HG03571 (cell line): ENCODE measurements at regions not wholly inside any gene's neighbourhood (a gene's known extent, or its start where the extent isn't known, plus 50 kb on each side); places are given as distances from the start of the nearest gene placed in this dataset.

ENCODE experiments used
- ATAC-seq: cut with Tn5 transposase; IDR thresholded peaks from one replicate; pipeline ENCODE4 v1.9.1; 2021; ENCODE audit not compliant: unreplicated experiment

- no peak for ATAC-seq
Measured at GRCh38 chr11:116233561-116233960, 539.2 kb downstream of the BUD13 start.

DNA sequence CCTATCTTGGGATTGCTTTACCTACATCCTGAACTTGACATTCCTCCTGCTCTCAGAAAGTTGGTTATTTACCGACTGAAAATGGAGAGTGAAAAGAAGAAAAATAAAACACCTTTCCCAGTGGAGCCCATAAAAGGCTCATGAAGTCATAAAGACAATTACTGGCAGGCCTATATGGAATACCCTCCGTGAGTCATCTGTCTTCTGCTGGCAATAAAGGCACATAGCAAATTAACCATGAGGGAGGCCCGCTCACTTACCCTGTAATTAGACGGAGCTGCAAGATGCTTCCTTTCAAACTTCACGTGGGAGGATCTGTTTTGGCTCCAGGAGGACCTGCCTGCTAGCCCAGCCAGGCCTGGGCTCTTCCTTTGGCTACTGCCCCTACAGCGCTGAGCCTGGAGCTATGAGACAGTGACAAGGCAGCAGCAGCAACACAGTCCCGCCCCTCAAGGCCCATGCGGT is 540.4 kb downstream of the BUD13 start:
- no peak for ATAC-seq

DNA sequence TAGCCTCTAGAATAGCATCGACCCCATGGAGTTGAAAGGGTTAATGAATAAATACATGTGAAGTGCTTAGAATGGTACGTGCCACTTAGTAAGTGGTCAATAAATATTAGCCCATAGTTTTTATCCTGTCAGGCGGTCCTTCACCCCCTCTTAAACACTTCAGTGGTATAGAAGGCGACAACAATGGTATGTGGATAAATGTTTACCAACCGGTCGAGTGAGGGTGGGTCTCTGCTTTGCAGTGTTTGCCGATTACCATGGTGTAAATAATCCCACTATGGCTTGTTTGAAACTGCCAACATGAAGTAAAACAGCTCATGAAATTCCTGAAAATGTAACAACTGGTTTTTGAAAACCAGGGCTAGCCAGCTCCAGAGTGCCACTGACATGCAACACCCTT is 541.2 kb downstream of the BUD13 start:
- ATAC-seq, result no peak

DNA sequence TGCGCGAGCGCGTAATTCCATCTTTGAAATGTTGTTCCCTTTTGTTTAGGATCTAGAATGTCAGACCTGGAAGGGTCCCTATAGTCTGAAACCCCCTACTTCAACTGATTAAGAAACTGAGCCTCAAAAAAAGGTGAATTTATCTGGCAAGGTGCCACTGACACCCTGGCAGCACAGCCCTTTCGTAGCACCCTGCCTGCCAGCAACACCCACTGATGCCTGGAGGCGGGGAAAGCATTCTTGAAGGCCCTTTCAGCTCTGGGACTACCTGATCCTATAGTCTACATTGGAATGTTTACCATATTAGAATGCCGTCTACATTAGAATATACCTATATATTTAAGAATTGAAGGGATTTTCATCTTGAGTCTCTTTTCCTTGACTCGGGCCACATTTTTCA is 542.3 kb downstream of the BUD13 start:
- no peak for ATAC-seq

DNA sequence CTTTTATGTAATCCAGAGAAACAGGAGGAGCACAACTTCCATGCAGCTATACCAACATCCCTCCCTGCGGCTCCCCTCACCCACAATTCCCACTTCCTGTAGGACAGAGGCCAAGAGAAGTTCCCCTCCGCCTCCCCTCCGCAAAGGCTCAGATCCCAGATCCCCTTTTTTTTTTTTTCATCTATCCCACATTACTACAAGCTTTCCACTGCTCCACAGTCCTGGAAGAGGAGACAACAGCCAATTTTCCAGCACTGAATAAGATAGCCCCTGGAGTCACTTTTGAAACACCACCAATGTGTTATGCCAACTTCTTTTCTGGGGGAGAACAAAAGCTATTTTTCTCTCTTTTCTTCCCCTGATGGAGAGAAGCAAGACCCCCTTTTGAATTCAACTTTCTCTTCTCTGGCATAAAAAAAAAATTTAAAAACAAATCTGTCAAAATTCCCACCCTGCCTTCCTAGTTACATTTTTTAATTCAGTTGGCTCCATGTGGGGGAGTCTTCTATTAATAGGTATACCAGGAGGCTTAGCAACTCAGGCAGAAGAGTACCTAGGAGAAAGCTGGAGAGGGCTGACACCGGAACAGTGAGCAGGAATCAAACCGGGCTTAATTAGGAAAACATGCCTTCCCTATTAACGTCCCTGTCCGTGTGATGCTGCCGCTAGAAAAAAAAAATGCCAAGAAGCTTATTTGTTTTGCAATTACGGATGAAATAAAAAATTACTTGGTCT is 543.4 kb downstream of the BUD13 start:
- no peak for ATAC-seq

DNA sequence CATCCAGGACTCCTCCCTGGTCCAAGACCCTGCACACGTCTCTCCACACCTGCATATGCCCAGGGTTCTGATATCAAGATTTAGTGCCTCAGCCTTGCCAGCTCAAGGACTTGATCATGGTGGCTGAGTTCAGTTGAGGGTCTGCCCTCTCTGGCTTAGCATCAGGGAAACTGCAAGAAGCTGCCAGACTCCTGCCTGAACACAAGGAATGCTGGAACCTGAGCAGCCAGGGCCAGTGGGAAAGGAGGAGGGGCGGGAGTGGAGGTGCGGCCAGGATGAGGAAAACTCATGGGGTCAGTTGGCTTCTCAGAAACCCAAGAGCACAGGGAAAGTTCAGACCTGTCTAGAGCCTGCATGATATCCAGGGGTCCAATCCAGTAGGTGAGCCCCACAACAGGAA is 546.1 kb downstream of the BUD13 start:
- ATAC-seq, result no peak

DNA sequence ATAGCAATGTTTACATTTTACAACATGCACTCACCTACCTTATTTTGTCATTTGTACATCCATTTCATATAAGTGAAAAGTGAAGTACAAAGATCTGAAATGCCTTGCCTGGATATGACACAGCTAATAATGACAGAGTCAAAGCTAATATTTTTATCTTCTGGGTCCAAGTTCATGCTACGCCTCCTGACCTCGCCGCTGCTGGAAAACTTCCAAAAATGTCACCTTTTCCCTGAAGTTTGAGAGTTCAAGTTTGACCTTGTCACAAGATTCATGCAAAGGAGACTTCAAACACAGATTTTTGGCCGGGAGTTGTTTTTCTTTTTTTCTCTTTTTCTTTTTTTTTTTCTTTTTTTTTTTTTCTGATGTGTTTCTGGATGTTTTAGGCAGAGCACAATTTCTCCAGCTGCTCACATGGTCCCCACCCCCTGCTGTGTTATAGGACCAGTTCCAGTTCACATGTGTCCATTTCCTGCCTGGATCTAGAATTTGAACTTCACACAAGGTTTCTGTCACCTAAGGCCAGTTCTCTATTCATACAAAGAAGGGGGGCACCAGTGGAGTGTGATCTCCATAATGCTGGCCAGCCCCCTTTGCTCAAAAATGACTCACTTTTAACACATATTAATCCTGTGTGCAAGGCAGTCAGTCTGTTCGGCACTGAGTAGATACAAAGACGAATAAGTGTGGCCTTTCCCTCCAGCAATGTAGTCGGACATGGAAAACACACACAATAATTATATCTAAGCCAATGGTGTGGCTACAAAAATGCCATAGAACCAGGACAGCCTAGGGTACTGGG is 546.8 kb downstream of the BUD13 start:
- no peak for ATAC-seq

GRCh38 chr11:116225236-116225635 is 547.6 kb downstream of the BUD13 start:
- no peak for ATAC-seq

DNA sequence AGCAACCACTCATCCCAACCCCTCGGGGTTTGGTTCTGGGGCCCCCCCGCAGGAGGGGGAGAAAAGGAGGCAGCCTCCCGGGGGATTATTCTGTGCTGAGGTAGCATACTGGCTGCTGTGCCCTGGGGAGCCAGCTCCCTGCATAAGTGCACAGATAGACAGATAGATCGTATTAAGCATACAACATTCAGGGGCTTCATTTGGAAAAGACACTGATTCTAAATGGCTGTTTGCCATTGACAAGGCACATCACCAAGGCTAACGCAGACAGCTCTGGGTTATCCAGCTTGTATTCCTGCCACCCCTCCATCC is 547.9 kb downstream of the BUD13 start:
- no peak for ATAC-seq

DNA sequence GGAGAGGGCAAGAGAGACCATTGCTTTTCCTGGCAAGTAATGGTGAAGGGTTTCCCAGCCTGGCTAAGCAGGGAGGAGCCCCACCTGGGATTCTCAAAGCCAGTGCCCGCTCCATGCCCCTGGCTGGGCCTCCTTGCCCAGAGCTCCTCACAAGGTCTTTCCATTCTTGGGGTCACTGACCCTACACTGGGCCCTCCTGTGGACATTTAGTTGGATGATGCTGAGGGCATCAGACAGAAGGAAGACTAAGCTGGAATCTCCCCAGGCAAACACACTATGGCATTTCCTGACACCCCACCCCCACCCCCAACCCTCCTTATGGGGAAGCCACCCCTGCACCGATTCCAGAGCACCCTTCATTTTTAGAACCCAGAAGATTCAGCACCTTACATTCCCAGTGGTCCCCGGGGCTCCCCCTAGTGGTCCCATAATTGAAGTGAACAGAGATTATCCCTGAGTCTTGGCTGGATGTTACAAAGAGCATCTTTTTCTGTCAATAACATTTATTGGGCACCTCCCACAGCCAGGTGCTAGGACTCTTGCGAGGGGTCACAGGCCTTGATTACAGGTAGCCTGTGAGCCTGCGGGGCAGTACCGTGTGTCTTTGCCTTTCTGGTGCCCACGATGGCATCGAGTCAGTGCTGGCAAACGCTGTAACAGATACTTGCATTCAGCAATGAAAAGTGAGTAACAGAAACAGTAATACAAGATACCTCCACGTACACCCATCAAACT is 548.5 kb downstream of the BUD13 start:
- no peak for ATAC-seq

- no peak for ATAC-seq
Measured at GRCh38 chr11:116221351-116221750, 551.4 kb downstream of the BUD13 start.

GRCh38 chr11:116219171-116219635 is 553.6 kb downstream of the BUD13 start:
- ATAC-seq, result no peak

DNA sequence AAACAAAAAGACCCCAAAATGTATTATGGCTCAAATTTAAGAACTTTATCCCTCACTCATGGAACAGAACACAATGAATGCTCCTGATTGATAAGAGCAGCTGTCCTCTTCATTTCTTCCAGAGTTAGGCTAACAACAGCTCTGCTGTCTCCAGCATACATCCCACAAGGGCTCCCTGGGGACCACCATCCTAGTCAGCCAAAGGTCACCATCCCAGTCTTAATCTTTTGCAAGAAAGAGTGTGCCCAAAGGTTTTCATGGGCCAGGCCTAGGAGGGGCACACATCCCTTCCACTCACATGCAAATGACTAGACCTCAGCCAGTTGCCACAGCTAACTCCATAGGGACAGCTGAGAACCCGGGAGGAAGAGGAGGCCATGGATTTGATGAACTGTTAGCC is 555.3 kb downstream of the BUD13 start:
- no peak for ATAC-seq

DNA sequence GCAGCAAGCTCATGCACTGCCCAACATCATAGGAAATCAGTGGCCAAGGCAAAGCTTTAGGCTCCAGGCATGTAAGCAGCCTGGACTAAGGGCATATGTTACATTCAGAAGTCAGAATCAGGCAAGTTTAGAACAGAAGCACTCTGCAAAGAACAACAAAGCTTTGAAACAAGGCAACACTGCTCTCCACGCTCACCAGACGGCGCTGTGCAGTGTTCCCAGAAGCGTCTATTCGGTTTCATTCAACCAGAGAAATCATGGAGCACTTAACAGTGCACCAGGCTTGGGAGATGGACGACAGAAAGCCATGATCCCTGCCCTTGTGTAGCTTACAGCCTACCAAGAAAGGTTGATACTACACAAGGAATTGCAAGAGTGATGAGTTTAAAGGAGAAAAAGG is 555.8 kb downstream of the BUD13 start:
- no peak for ATAC-seq

GRCh38 chr11:116215471-116216113 is 557.2 kb downstream of the BUD13 start:
- no peak for ATAC-seq

DNA sequence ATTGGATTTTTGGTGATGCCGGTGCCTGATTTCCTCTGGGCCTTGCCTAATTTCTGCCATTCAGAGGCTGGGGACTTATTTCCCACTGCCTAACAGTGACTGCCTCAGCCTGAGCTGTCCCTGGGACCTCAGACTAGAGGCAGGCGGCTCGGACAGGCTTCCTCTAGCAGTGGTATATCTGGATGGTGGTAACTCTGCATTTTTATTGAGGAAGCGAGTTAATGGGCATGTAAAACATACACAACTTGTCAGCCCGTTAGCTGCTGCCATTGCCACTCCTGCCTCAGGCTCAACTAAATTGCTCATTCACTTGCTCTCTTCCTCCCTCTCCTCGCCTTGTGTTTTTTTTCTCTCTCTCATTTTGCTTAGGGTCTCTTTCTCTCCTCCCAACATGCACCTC is 561.6 kb downstream of the BUD13 start:
- ATAC-seq, result no peak

DNA sequence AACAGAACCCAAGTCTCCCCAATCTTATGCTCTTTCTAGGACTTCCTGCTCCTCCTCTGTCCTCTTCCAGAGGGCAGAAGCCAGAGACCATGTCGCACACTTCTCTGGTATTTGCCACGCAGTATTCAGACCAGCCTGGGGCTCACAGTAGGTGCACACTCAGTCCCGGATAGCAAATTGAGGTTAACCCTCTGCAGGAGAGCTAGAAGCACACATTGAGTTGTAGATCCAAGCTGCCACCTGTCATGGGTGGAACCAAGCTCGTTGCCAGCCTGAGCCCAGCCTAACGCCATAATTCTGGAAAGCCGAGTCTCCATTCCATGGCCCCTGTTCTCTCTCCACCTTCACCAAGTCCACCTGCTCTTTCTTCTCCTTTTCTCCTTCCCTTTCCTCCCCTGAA is 562.1 kb downstream of the BUD13 start:
- no peak for ATAC-seq

GRCh38 chr11:116209255-116209654 is 563.5 kb downstream of the BUD13 start:
- no peak for ATAC-seq

DNA sequence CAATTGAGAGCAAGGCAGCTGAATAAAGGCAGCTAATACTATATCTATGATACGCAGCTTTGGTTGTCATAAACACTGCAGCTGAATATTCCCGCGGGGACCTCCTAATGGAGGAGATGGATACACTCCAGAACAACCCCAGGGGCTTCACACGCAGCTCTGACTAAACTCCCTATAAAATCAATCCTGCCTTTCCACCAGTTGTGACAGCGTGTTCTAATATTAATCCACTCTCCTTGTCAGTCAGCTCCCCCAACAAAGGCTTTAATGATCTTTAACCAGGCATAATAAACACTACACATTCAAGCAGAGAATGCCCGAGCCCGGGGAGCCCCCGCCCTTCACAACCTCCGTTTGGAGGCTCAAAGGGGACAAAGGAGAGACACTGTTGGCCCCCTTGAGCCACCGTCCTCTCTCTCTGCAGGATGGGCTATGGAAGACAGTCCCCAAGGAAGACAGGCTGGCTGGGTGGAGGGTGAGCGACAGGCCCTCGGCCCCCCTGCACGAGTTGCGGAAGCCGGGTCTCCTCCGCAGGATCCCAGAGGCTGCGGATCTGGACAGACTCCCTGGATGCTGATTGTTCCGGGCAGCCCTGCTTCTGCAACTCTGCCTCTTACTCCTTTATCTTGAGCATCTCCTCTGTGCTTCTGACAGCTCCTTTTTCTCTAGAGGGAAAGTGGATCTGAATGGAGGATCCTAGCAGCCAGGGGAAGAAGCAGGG is 565.2 kb downstream of the BUD13 start:
- no peak for ATAC-seq

GRCh38 chr11:116207019-116207418 is 565.8 kb downstream of the BUD13 start:
- no peak for ATAC-seq

DNA sequence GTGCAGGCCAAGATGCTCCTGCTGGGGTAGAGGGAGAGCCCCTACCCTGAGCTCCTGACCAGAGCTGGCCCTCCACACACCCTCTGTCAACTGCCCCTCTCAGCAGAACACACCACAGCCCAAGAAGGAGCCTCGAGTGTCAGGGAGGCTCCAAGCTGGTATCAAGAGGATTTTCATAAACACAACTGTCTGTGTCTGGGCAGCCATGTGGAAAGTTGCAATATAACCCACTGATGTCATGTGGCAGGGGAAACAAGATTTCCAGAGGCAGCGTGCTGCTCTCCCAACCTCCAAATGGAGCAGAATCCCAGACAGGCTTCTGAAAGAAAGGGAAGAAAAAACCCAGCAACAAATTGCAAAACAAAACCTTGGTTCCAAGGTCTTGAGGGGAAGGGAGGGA is 569.9 kb downstream of the BUD13 start:
- ATAC-seq, result no peak
